GM13977 (cell line): ENCODE measurements at regions not wholly inside any gene's neighbourhood (a gene's known extent, or its start where the extent isn't known, plus 50 kb on each side); places are given as distances from the start of the nearest gene placed in this dataset.

ENCODE experiments used
- DNase-seq: peaks from one replicate; pipeline ENCODE4 v3.0.0; 2012; ENCODE audit warnings: low spot score
- CTCF ChIP-seq: IDR thresholded peaks from 2 replicates; pipeline ENCODE4 v1.5.1; 2012; ENCODE audit warnings: mild to moderate bottlenecking, control low read depth; ENCODE audit not compliant: insufficient read depth; ENCODE audit errors: extremely low read depth, missing control alignments
- in situ Hi-C: fragments of 300-500 bp; cut with MboI; formaldehyde crosslinking; loops from one replicate; pipeline ENCODE4 v1.12.0; 2022; ENCODE audit warnings: low sequenced_read_pairs, low pct_unique_long_range_greater_than_20kb, mixed read lengths, inconsistent platforms; ENCODE audit not compliant: unreplicated experiment

- no peak for TF ChIP-seq CTCF
- no peak for DNase-seq
- in situ Hi-C loops: no loop called here
Measured at GRCh38 chr2:122003196-122003940, 247.9 kb downstream of the TSN start.

- in situ Hi-C loops: no loop called here
- TF ChIP-seq CTCF: no peak
- DNase-seq: no peak
Measured at GRCh38 chr2:122007126-122007525, 251.7 kb downstream of the TSN start.

GRCh38 chr2:122007577-122007976, 252.1 kb downstream of the TSN start:
- no peak for DNase-seq
- in situ Hi-C loops: no loop called here
- no peak for TF ChIP-seq CTCF

GRCh38 chr2:122009561-122009960, 254.1 kb downstream of the TSN start:
- in situ Hi-C loops: no loop called here
- TF ChIP-seq CTCF: no peak
- DNase-seq: no peak

GRCh38 chr2:122011493-122012270, 256.2 kb downstream of the TSN start:
- in situ Hi-C loops: no loop called here
- TF ChIP-seq CTCF: no peak
- DNase-seq: no peak

GRCh38 chr2:122018736-122019135, 263.3 kb downstream of the TSN start:
- no peak for TF ChIP-seq CTCF
- in situ Hi-C loops: no loop called here
- no peak for DNase-seq
